CD4-positive, alpha-beta T cell treated with Interleukin-15 for 1 hour (primary cell): ENCODE measurements at regions not wholly inside any gene's neighbourhood (a gene's known extent, or its start where the extent isn't known, plus 50 kb on each side); places are given as distances from the start of the nearest gene placed in this dataset.
"Not testable (repeated sequence)": the region's sequence is repeated elsewhere in the genome, so short reads cannot be mapped to it uniquely, and the experiment has no call there.

Experiments used
- DNase-seq: peaks from one replicate; pipeline ENCODE4 v3.0.0-alpha.2; 2020

DNA sequence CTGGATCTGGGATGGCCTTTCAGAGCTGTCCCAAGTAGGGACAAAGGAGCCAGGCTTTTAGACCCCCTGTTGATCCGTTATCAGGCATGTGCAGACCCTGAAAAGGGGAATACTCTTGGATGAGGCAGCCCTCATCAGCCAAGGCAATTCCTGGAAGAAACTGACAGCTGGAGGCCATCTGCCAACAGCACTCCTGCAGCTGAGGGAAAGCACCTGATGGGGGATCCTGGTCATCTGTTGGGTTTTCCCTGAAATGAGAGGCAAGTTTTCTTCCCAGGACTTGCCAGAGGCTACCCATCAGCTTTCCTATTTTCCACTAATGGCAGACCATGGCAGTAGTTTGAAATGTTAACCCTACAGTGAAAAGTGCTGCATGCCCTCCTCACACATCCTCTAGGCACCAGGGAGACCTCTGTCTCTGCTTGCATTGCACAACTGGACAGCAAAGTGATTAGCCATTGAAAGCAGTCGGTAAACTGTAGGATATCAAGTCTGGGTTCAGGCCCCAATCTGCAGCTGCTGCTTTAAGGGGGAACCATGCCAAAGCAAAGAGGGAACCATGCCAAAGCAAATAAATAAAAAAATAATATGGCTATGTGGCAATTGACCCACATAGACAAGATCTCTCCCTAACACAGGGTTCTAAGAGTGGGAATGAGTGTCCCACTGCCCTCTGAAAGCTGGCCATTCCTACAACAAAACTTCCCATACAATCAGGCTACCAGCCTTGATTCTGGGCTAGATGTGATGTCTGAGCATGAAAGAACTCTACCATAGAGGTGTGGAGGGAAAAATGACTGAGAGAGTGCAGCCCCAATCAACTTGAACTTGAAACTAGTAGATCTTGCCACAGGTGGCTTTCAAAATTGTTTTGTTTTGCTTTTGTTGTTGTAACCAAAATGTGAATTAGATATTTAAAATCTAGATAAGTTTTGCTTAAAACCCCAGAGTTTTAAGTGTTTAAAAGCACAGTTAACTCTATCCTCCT is 232.0 kb upstream of the STT3B start:
- DNase-seq = no peak

DNA sequence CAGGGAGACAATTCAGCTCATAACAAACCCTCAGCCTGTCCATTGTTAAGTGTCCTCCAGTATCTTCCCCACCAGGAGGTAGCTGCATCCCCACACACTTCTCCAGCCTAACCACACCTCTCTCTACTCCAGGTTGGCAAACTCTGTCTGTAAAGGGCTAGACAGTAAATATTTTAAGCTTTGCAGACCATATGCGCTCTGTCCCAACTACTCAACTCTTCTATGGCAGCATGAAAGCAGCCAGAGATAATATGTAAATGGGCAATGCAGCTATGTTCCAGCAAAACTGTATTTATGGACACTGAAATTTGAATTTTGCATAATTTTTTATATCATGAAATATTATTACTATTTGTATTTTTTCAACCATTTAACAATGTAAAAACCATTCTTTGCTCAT is 230.4 kb upstream of the STT3B start:
- no peak for DNase-seq

DNA sequence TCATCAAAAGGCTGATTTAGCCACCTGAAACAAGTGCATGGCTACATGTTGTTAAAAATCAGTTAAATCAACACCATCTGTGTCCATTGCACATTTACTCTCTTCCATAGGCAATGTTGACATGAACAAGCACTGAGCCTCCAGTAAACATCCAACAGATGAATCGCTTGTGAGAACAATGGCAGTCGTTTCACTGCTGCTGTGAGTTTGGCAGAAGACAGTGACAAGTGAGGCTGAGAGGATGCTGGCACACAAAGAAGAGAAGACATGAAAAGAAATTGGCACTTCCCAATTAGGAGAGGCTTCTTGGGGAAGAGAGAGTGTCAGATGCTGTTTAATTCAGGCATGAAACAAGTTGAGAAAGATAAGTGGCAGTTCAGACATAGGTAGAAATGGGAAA is 227.4 kb upstream of the STT3B start:
- no peak for DNase-seq

DNA sequence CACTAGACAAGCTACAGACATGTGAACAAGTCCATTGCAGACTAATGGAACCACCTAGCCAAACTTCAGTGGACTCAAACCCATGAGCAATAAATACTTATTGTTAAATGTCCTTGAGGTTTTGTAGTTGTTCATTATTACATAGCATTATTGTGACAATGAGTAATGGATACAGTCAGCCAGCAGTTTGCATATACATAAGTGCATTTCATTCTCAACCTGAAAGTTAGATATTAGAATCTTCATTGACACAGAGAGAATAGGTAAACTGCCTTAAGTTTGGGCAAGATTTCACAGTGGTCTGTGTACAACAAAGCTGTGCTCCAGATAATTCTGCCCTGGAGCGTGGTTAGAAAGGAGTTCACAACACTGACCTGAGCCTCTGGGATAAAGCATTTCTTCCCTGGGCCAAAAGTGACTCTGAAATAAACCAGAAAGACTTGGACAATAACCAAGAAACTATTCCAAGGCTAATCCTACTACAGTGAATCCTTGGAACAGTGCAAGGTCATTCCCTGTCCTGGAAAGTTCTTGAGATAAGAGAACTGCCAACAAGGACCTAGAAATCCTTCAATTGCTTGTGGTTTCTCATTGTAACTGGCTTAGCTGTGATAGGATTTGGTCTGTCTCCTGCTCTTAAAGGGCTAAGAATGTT is 225.5 kb upstream of the STT3B start:
- DNase-seq = no peak

DNA sequence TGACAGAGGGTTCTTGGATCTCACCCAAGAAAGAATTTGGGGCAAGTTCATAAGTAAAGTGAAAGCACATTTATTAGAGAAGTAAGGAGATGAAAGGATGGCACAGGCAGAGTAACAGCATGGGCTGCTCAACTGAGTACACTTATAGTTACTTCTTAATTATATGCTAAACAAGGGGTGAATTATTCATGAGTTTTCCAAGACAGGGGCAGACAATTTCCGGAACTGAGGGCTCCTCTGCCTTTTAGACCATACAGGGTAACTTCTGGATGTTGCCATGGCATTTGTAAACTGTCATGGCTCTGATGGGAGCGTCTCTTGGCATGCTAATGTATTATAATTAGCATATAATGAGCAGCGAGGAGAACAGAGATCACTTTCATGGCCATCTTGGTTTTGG is 221.2 kb upstream of the STT3B start:
- DNase-seq = no peak

DNA sequence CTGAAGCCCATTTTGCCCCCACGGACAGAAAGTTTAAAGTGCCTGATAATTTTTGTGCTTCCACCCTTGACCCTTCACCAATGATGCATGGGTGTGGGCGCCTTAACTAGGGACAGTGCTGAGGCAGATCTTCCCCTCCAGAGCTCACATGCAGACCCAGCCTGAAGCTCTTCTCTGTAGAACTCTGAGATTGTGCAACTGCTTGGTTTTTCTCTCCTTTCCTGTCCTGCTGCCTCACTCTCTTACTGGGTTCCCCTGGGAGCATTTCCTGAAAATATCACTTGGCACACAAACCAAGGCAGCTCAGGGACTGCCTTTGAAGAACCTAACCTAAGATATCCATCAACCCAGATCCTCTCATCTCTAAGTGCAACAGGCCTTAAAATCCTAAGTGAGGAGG is 220.3 kb upstream of the STT3B start:
- DNase-seq = no peak

DNA sequence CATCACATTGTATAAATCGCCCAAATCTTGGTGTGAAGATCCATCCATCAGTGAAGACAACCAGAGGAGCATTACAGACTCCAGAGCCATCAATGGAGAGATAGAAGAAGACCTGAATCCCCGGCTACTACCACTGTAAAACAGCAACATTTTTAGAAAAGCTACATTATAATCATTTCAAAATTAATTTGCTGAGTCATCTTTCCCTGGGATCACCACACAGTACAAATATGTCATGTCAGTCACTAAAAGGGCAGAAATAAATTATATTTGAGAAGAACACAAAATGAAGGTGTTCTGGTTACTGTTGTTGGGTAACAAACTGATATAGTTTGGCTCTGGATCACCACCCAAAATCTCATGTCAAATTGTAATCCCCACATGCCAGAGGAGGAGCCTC is 218.5 kb upstream of the STT3B start:
- DNase-seq = no peak

DNA sequence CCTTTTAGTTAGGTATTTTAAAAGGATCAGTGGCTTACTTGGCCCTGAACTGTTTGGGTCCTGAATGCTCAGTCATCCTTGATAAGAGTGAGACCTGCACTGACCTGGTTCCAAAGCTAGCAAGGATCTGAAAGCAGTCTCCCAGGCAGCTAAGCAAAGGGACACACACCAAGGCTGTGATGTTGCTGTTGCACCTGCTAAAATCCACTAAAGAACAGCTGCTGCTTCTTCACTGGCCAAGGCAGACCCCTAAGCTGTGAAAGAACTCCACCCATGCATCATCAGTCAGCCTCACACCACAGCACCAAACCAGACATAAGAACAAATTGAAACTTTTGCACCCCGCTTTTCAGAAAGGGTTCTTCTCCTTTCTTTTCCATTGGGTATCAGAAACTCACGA is 213.4 kb upstream of the STT3B start:
- no peak for DNase-seq

DNA sequence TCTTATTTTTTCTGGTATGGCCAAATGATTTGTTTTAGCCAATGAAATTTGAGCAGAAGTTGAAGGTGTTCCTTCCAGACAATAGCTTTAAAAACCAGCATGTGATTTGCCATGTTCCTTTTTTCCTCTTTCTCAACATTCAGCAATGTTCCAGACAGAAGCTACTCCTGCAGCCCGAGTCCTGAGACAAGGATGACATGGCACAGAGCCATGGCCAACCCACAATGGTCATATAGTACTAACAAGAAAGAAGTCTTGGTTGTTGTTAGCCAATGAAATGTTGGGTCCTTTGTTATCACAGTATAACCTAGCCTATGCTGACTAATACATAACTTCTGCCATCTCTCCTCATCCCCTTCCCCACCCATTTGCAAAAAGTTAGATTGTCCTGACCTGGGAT is 211.1 kb upstream of the STT3B start:
- DNase-seq = no peak

DNA sequence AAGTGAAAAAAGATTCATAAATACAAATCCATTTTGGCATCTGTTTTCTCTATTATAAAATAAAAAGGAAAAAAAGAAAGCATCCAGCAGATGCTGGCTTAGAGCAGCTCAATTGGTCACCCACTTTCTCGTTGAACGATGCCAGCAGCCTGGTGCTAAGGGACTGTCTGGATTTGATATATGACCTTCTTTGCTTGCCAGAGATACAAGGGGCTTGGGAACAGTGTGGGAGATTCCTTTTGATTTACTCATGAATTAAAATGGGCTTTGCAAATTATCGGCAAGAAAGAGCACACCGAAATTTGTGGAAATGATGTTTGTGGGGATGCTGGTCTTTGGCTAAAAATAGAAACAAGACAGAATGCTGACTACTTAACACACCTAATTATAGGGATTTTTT is 210.3 kb upstream of the STT3B start:
- DNase-seq = no peak

DNA sequence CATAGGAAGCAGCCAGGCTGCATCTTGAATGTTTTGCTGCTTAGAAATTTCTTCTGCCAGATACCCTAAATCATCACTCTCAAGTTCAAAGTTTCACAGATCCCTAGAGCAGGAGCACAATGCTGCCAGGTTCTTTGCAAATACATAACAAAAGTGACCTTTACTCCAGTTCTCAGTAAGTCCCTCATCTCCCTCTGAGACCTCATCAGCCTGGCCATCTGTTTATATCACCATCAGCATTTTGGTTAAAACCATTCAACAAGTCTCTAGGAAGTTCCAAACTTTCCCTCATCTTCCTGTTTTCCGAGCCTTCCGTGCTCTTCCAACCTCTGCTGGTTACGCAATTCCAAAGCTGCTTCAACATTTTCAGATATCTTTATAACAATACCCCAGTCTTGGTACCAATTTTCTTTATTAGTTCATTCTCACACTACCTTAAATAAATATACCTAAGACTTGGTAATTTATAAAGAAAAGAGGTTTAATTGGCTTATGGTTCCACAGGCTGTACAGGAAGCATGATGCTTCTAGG is 204.8 kb upstream of the STT3B start:
- not testable (repeated sequence) for DNase-seq

DNA sequence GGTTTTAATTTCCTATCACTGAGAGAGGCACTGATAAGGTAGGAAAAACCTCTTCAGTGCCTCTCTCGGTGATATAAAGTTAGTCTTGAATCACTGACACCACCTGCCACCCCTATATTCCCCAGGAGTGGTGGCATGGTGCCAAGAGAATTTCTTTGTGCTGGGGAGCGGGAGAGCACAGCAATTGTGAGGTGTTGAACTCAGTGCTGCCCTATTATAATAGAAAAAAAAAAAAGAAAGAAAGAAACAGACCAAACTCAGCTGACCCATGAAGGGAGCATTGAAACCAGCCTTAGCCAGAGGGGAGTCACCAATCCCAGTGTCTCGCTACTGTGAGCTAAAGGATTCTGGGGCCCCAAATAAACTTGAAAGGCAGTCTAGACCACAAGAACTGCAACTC is 201.4 kb upstream of the STT3B start:
- no peak for DNase-seq

DNA sequence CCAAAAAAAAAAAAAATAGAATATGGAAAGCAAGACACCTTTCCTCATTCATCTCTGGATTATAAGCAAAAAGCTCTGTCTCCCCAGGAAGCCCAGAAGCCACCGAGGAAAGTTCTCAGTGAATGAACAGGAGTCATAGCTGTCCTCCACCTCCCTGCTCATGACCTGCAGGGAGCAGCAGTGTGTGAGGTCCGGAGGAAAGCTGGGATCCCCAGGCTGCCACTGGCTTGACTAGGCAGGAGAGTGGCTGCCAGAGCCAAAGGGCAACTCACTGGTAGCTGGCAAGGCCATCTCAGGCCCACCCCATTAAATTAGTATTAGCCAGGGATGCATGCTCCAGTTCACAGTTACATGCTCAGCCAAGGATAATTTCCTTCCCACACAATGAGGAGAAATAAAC is 191.6 kb upstream of the STT3B start:
- no peak for DNase-seq

DNA sequence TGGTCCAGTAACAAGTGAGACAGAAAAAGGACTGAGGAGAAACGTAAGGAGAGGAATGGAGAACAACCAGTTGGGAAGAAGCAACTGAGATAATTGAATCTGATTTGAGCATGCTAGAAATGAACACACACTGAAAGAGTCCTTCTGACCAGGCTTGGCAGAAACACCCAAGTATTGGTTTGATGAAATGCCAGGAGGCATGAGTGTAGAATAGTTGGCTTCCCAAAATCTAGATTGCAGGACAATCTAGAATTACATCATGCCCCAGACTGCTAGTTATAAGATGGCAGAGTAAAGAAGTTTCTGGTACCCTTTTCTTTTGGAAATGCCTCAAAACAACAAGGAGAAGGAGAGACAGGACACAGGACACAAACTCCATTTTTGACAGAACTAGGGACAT is 189.7 kb upstream of the STT3B start:
- no peak for DNase-seq

DNA sequence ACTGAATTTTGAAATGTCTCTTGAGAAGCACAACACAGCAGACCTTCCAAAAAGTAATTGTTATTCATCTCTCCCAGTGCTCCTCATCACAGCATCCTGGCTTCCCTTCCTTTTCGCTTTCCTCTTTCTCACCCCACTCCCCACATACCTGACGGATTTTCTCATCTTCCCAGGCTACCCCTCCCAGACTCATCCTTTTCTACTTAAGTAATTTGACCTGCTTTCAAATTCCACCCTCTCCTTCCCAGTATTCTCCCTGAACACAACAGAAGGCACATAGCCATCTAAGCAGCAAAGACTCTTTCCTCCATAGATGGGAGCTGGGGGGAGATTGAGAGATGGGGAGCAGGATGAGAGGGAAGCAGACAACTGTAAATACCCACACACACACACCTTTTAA is 187.1 kb upstream of the STT3B start:
- no peak for DNase-seq

DNA sequence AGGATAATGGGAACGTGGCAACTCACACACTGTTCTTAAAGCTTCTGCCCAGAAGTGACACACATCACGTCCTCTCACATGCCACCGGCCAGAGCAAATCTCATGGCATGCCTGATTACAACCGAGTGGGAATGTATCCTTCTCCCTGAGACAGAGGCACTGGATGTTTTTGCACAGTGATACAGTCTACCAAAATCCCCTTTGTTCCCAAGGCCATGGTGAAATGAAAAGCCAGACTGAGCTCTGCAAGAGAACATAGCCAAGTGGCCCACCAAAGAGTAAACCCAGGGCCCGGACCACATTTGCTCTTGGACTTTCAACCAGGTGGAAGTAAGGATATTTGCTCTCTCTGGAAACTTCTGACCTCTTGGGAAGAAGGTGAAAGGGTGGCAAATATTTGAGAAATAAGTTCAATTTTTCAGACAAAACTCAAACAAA is 186.2 kb upstream of the STT3B start:
- DNase-seq = no peak

DNA sequence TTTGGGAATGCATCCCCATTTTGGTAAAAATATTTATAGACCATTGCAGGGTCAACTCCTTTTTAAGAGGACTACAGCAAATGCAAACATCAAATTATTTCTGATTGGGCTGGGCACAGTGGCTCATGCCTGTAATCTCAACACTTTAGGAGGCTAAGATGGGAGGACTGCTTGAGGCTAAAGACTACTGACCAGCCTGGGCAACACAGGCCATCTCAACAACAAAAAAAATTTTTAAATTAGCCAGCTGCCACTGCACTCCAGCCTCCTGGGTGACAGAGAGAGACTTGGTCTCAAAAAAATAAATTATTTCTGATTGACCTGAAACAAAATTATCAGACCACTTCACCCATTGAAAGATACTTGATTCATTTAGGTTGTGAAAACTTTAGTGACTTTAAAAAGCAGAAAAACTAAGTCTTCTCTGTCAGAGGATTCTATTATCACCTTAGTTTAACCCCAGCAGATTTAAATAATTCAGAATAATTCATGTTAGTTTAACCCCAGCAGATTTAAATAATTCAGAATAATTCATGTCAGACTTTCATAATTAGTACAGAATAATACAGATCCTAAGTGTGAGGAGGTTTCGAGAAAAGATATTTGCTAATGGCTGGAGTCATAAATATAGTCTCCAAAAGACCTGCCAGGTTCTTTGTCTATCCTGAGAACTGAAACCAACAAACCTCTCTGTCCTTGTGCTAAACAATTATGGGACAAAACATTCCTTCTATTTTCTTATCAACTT is 183.6 kb upstream of the STT3B start:
- DNase-seq = no peak

DNA sequence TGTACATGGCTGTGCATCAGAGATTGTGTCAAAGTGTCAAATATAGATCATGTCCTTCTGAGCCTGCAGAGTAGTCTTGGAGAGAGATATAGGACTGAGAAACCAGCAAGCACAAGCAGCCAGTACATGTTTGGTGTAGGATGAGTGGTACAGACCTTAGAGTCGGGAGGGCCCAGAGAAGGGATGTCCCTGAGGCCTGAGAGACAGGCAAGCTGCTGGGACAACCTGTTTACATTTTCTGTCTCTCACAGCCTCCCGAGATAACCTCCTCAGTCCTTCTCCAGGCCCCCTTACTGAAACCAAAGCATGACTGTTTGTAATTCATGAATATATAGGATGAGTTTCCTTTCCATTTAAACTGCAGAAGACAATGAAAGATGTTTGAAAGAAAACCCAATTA is 182.4 kb upstream of the STT3B start:
- DNase-seq = no peak

DNA sequence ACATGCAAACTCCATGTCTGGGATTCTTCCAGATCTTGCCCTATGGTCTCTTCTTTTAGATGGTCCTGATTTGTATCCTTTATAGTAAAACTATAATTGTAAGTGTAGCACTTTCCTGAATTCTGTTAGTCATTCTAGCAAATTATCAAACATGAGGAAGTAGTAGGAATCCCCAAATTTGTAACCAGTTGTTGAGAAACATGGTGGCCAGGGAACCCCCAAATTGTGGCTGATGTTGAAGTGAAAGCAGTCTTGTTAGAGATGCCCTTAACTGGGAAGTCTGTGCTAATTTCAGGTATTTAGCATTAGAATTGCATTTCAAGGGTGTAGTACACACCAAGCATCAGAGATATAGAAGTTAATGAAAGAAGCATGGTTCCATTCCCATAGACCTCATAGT is 180.4 kb upstream of the STT3B start:
- DNase-seq = no peak

DNA sequence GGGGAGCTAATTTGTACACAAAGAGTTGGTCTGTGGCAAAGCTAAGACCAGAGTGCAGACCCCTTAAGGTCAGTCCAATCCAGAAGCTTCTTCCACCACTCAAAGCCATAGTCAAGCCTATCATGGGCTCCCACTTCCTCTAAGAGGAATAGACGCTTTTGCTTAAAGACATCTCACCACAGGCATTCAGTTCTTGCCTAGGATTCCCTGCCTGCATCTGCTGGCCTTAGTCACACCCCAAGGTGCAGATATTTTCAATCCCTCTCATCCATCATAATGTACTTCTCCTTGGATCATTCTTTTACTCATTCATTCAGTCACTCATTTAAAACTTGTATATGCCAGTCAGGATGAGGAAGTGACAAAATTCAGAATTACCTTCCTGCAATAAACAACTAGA is 179.6 kb upstream of the STT3B start:
- DNase-seq = no peak

DNA sequence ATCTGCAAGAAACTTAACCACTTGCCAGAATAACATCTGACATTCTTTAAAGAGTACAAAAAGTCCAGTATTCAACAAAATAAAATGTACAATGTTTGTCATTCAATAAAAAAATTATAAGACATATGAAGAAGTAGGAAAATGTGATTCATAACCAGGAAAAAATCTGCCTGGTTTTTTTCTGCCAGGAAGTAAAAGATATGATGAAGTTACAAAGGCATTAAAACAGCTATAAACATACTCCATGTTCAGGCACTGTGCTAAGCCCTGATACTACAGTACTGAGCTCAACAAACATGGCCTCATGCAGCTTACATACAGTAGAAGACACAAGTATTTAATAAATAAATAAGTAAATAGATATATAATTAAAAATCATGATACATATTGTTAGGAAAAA is 178.4 kb upstream of the STT3B start:
- no peak for DNase-seq

DNA sequence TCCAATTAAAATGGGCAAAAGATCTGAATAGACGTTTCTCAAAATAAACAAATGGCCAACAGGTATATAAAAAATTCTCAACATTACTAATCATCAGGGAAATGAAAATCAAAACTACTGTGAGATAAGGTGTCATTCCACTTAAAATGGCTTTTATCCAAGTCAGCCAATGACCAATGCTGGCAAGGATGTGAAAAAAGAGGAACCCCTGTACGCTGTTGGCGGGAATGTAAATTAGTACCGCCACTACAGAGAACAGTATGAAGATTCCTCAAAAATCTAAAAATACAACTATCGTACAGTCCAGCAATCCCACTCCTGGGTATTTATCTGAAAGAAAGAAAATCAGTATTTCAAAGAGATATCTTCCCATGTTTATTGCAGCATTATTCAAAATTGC is 176.9 kb upstream of the STT3B start:
- no peak for DNase-seq

DNA sequence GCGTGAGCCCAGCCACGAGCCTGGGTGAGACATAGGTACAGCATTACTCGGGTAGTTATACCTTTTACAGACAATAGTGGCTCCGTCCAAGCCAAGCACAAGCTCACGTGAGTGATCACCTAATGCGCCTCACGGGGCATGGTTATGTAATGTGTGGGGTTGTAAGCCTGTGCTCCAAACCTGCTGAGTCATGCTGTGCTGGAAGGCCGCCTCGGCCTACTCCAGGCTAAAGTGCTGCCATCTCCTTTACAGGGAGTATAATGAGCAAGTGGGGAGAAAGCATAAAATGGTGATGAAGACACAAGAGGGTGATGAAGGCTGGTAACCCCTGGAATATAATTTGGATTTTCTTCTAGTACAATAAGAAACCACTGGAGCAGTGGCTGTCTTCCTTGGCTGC is 175.8 kb upstream of the STT3B start:
- no peak for DNase-seq

DNA sequence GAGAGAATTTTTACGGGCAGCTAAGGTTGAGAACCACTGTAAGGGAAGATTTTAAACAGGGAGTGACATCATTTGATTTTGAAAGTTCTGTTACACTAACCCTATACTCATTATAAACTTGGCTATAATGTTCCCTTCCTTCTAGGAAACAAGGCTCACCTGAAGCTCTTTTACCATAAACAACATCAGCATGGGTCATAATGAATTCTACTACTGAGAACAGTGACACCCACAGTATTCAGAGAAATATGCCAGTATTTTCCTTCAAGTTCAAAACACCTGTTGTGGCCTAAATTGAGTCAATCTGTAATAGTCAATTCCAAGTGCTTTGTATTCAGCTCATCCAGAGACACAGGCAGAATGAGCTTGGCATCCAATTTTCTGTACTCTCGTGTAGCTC is 175.3 kb upstream of the STT3B start:
- DNase-seq = no peak
